ENCODE measurements at regions not wholly inside any gene's neighbourhood (a gene's known extent, or its start where the extent isn't known, plus 50 kb on each side); places are given as distances from the start of the nearest gene placed in this dataset.

- Histone ChIP-seq H3K4me2 (no peak overlapping the region), H3K36me3 (replicated peaks; ENCODE audit: insufficient read depth, low read depth) (no peaks in the 10 kb centered on the region), H3K79me2 (no peaks in the 10 kb centered on the region), H3K4me1 (ENCODE audit: insufficient read depth) (no peaks in the 10 kb centered on the region), H3K27me3 (peaks cover 5% of the 10 kb centered on the region), H2AFZ (no peak overlapping the region), H3K27ac (no peak overlapping the region), H4K20me1 (ENCODE audit: insufficient read depth, poor library complexity, severe bottlenecking) (no peaks in the 10 kb centered on the region), H3K9me2 (replicated peaks; ENCODE audit: insufficient read depth) (no peaks in the 10 kb centered on the region), H3K9me3 (ENCODE audit: low read depth) (no peaks in the 10 kb centered on the region), H3K4me3 (no peak overlapping the region)
- 85% methylated on average over 7 of the region's 7 CpGs for WGBS (ENCODE audit: low lambda C conversion rate, missing lambda C conversion rate)
- DNase-seq (ENCODE audit: low spot score), result no peak
- TF ChIP-seq EZH2phosphoT487 (IDR thresholded peaks at IDR 0.05; ENCODE audit: low read depth, severe bottlenecking, unreplicated experiment), result no peak
- TF ChIP-seq CTCF (IDR thresholded peaks at IDR 0.05; ENCODE audit: poor library complexity), result no peak
- TF ChIP-seq EZH2 (IDR thresholded peaks at IDR 0.05; ENCODE audit: borderline replicate concordance), result no peak
Measured at GRCh38 chr10:128386231-128386630, 260.0 kb upstream of the MKI67 start.

- no peak for DNase-seq (ENCODE audit: low spot score)
- H3K9me2 ChIP-seq (replicated peaks; ENCODE audit: insufficient read depth), result no peaks in the 10 kb centered on the region
- no peaks in the 10 kb centered on the region for H3K79me2 ChIP-seq
- H2AFZ ChIP-seq, result no peak overlapping the region
- peaks cover 5% of the 10 kb centered on the region for H3K27me3 ChIP-seq
- H3K36me3 ChIP-seq (replicated peaks; ENCODE audit: insufficient read depth, low read depth), result no peaks in the 10 kb centered on the region
- no peak overlapping the region for H3K27ac ChIP-seq
- H3K4me1 ChIP-seq (ENCODE audit: insufficient read depth), result no peaks in the 10 kb centered on the region
- no peak for TF ChIP-seq EZH2 (IDR thresholded peaks at IDR 0.05; ENCODE audit: borderline replicate concordance)
- no peak for TF ChIP-seq CTCF (IDR thresholded peaks at IDR 0.05; ENCODE audit: poor library complexity)
- no peak for TF ChIP-seq EZH2phosphoT487 (IDR thresholded peaks at IDR 0.05; ENCODE audit: low read depth, severe bottlenecking, unreplicated experiment)
- H3K4me2 ChIP-seq, result no peak overlapping the region
- 95% methylated on average over 24 of the region's 24 CpGs for WGBS (ENCODE audit: low lambda C conversion rate, missing lambda C conversion rate)
- H4K20me1 ChIP-seq (ENCODE audit: insufficient read depth, poor library complexity, severe bottlenecking), result no peaks in the 10 kb centered on the region
- no peaks in the 10 kb centered on the region for H3K9me3 ChIP-seq (ENCODE audit: low read depth)
- H3K4me3 ChIP-seq, result no peak overlapping the region
Measured at GRCh38 chr10:128386816-128387604, 260.8 kb upstream of the MKI67 start.

- peak; percentile 18 for DNase-seq (ENCODE audit: low spot score)
- Histone ChIP-seq H3K4me2 (no peak overlapping the region), H3K27ac (no peak overlapping the region), H3K4me3 (no peak overlapping the region), H4K20me1 (ENCODE audit: insufficient read depth, poor library complexity, severe bottlenecking) (no peaks in the 10 kb centered on the region), H3K27me3 (peaks cover 5% of the 10 kb centered on the region), H3K9me3 (ENCODE audit: low read depth) (no peaks in the 10 kb centered on the region), H3K9me2 (replicated peaks; ENCODE audit: insufficient read depth) (no peaks in the 10 kb centered on the region), H3K4me1 (ENCODE audit: insufficient read depth) (no peaks in the 10 kb centered on the region), H3K79me2 (no peaks in the 10 kb centered on the region), H2AFZ (no peak overlapping the region), H3K36me3 (replicated peaks; ENCODE audit: insufficient read depth, low read depth) (no peaks in the 10 kb centered on the region)
- TF ChIP-seq CTCF (IDR thresholded peaks at IDR 0.05; ENCODE audit: poor library complexity) (no peak), EZH2phosphoT487 (IDR thresholded peaks at IDR 0.05; ENCODE audit: low read depth, severe bottlenecking, unreplicated experiment) (no peak), EZH2 (IDR thresholded peaks at IDR 0.05; ENCODE audit: borderline replicate concordance) (no peak)
- 56% methylated on average over 5 of the region's 5 CpGs for WGBS (ENCODE audit: low lambda C conversion rate, missing lambda C conversion rate)
Measured at GRCh38 chr10:128390596-128390995, 264.4 kb upstream of the MKI67 start.
